Astrocyte (in vitro differentiated cells and primary cell): ENCODE measurements at regions not wholly inside any gene's neighbourhood (a gene's known extent, or its start where the extent isn't known, plus 50 kb on each side); places are given as distances from the start of the nearest gene placed in this dataset.

ENCODE experiments used
- CTCF ChIP-seq: IDR thresholded peaks from 2 replicates; pipeline ENCODE4 v1.5.1; 2011; ENCODE audit warnings: low read depth, mild to moderate bottlenecking, inconsistent platforms, low read length, moderate library complexity; ENCODE audit not compliant: insufficient read depth
- EZH2 ChIP-seq: IDR thresholded peaks from 2 replicates; pipeline ENCODE4 v1.6.1; 2012; ENCODE audit warnings: mild to moderate bottlenecking, low read length, inconsistent platforms; ENCODE audit not compliant: insufficient read depth

- no peak for TF ChIP-seq CTCF
- no peak for TF ChIP-seq EZH2
These were observed 91.1 kb upstream of the REG3A start for GRCh38 chr2:79250656-79251055.
